OCI-LY1 (cell line): ENCODE measurements at regions not wholly inside any gene's neighbourhood (a gene's known extent, or its start where the extent isn't known, plus 50 kb on each side); places are given as distances from the start of the nearest gene placed in this dataset.

Source experiments
- H2AFZ ChIP-seq: fragments of 200-600 bp; sonication (generic), shearing (Covaris generic); 2 replicates; pipeline ENCODE4 v1.6.0; 2014; ENCODE audit warnings: antibody characterized with exemption, mild to moderate bottlenecking, low read length
- H3F3A ChIP-seq: fragments of 200-600 bp; sonication (generic), shearing (Covaris generic); 2 replicates; pipeline ENCODE4 v1.6.0; 2014; ENCODE audit warnings: mild to moderate bottlenecking, antibody characterized with exemption, low read length, moderate library complexity; ENCODE audit not compliant: insufficient read depth
- H3K27ac ChIP-seq: fragments of 200-600 bp; sonication (generic); 2 replicates; pipeline ENCODE4 v1.5.1; 2014; ENCODE audit warnings: low read length, mixed run types, mild to moderate bottlenecking, low read depth; ENCODE audit not compliant: poor library complexity, severe bottlenecking
- H3K27me3 ChIP-seq: fragments of 200-600 bp; sonication (generic); 2 replicates; pipeline ENCODE4 v1.6.0; 2014; ENCODE audit warnings: antibody characterized with exemption, mild to moderate bottlenecking, low read length, moderate library complexity; ENCODE audit not compliant: insufficient read depth
- H3K36me3 ChIP-seq: fragments of 200-600 bp; sonication (generic); 2 replicates; pipeline ENCODE4 v1.6.1; 2014; ENCODE audit warnings: mild to moderate bottlenecking, antibody characterized with exemption, low read length, moderate library complexity, mixed read lengths; ENCODE audit not compliant: insufficient read depth
- H3K4me1 ChIP-seq: fragments of 200-600 bp; sonication (generic); 2 replicates; pipeline ENCODE4 v1.5.1; 2014; ENCODE audit warnings: mild to moderate bottlenecking, low read length, moderate library complexity; ENCODE audit not compliant: insufficient read depth, severe bottlenecking
- H3K4me2 ChIP-seq: fragments of 200-600 bp; sonication (generic), shearing (Covaris generic); 2 replicates; pipeline ENCODE4 v1.6.1; 2014; ENCODE audit warnings: low read length
- H3K4me3 ChIP-seq: fragments of 200-600 bp; sonication (generic); 2 replicates; pipeline ENCODE4 v1.5.1; 2014; ENCODE audit warnings: low read length, low read depth, mild to moderate bottlenecking, mixed read lengths; ENCODE audit not compliant: poor library complexity, severe bottlenecking
- H3K79me2 ChIP-seq: fragments of 200-600 bp; shearing (Covaris generic); 2 replicates; pipeline ENCODE4 v1.6.1; 2016; ENCODE audit warnings: mixed run types, low read length, mixed read lengths; ENCODE audit not compliant: insufficient read depth
- H3K9ac ChIP-seq: fragments of 200-600 bp; sonication (generic), shearing (Covaris generic); 2 replicates; pipeline ENCODE4 v1.6.1; 2014; ENCODE audit warnings: mild to moderate bottlenecking, low read length, mixed read lengths
- H3K9me2 ChIP-seq: fragments of 200-600 bp; sonication (generic), shearing (Covaris generic); 2 replicates; pipeline ENCODE4 v1.6.1; 2014; ENCODE audit warnings: low read depth, mild to moderate bottlenecking, low read length, mixed read lengths
- H3K9me3 ChIP-seq: fragments of 200-600 bp; shearing (Covaris generic); 2 replicates; pipeline ENCODE4 v1.6.1; 2014; ENCODE audit warnings: low read length, mixed read lengths
- H4K20me1 ChIP-seq: fragments of 200-600 bp; sonication (generic), shearing (Covaris generic); 2 replicates; pipeline ENCODE4 v1.6.0; 2016; ENCODE audit warnings: mild to moderate bottlenecking, low read length; ENCODE audit not compliant: insufficient read depth
- CTCF ChIP-seq: fragments of 200-600 bp; sonication (generic), shearing (Covaris generic); IDR thresholded peaks from 2 replicates; pipeline ENCODE4 v1.5.1; 2017; ENCODE audit warnings: mild to moderate bottlenecking, antibody characterized with exemption, low read length, moderate library complexity, mixed read lengths
- EZH2 ChIP-seq: fragments of 200-600 bp; sonication (generic), shearing (Covaris generic); IDR thresholded peaks from 2 replicates; pipeline ENCODE4 v1.8.0; 2017; ENCODE audit warnings: borderline replicate concordance, mixed run types, mild to moderate bottlenecking, antibody characterized with exemption, low read length, moderate library complexity, mixed read lengths

GRCh38 chr13:26155568-26155967 is 66.5 kb downstream of the RNF6 start:
- H3K9ac ChIP-seq: no peak overlapping the region
- no peaks in the 10 kb centered on the region for H3K9me2 ChIP-seq
- no peak overlapping the region for H3K27ac ChIP-seq
- H4K20me1 ChIP-seq: no peaks in the 10 kb centered on the region
- no peaks in the 10 kb centered on the region for H3K79me2 ChIP-seq
- H3K27me3 ChIP-seq: no peaks in the 10 kb centered on the region
- no peaks in the 10 kb centered on the region for H3F3A ChIP-seq
- no peaks in the 10 kb centered on the region for H3K9me3 ChIP-seq
- H3K4me2 ChIP-seq: no peak overlapping the region
- TF ChIP-seq CTCF (no peak), EZH2 (no peak)
- H3K4me1 ChIP-seq: no peaks in the 10 kb centered on the region
- no peaks in the 10 kb centered on the region for H3K36me3 ChIP-seq
- H2AFZ ChIP-seq: no peak overlapping the region
- no peak overlapping the region for H3K4me3 ChIP-seq

- H3K9me2 ChIP-seq: no peaks in the 10 kb centered on the region
- H3K27me3 ChIP-seq: no peaks in the 10 kb centered on the region
- H3F3A ChIP-seq: no peaks in the 10 kb centered on the region
- TF ChIP-seq EZH2 (no peak), CTCF (no peak)
- no peaks in the 10 kb centered on the region for H3K79me2 ChIP-seq
- no peaks in the 10 kb centered on the region for H4K20me1 ChIP-seq
- no peak overlapping the region for H3K4me3 ChIP-seq
- H2AFZ ChIP-seq: no peak overlapping the region
- no peaks in the 10 kb centered on the region for H3K36me3 ChIP-seq
- H3K27ac ChIP-seq: no peak overlapping the region
- H3K9ac ChIP-seq: no peak overlapping the region
- no peak overlapping the region for H3K4me2 ChIP-seq
- H3K9me3 ChIP-seq: no peaks in the 10 kb centered on the region
- no peaks in the 10 kb centered on the region for H3K4me1 ChIP-seq
Measured at GRCh38 chr13:26133851-26134250, 82.0 kb upstream of the SHISA2 start.

- H2AFZ ChIP-seq: no peak overlapping the region
- H3K9me3 ChIP-seq: no peaks in the 10 kb centered on the region
- no peak overlapping the region for H3K4me2 ChIP-seq
- no peak overlapping the region for H3K4me3 ChIP-seq
- no peaks in the 10 kb centered on the region for H3F3A ChIP-seq
- H3K36me3 ChIP-seq: no peaks in the 10 kb centered on the region
- no peaks in the 10 kb centered on the region for H3K79me2 ChIP-seq
- no peaks in the 10 kb centered on the region for H3K27me3 ChIP-seq
- H3K9ac ChIP-seq: no peak overlapping the region
- no peak overlapping the region for H3K27ac ChIP-seq
- H3K9me2 ChIP-seq: no peaks in the 10 kb centered on the region
- no peaks in the 10 kb centered on the region for H3K4me1 ChIP-seq
- no peaks in the 10 kb centered on the region for H4K20me1 ChIP-seq
- no peak for TF ChIP-seq CTCF
- TF ChIP-seq EZH2: no peak
Measured at GRCh38 chr13:26133286-26133685, 81.5 kb upstream of the SHISA2 start.
